ENCODE measurements at regions not wholly inside any gene's neighbourhood (a gene's known extent, or its start where the extent isn't known, plus 50 kb on each side); places are given as distances from the start of the nearest gene placed in this dataset.
"Not testable (repeated sequence)": the region's sequence is repeated elsewhere in the genome, so short reads cannot be mapped to it uniquely, and the experiment has no call there.

DNA sequence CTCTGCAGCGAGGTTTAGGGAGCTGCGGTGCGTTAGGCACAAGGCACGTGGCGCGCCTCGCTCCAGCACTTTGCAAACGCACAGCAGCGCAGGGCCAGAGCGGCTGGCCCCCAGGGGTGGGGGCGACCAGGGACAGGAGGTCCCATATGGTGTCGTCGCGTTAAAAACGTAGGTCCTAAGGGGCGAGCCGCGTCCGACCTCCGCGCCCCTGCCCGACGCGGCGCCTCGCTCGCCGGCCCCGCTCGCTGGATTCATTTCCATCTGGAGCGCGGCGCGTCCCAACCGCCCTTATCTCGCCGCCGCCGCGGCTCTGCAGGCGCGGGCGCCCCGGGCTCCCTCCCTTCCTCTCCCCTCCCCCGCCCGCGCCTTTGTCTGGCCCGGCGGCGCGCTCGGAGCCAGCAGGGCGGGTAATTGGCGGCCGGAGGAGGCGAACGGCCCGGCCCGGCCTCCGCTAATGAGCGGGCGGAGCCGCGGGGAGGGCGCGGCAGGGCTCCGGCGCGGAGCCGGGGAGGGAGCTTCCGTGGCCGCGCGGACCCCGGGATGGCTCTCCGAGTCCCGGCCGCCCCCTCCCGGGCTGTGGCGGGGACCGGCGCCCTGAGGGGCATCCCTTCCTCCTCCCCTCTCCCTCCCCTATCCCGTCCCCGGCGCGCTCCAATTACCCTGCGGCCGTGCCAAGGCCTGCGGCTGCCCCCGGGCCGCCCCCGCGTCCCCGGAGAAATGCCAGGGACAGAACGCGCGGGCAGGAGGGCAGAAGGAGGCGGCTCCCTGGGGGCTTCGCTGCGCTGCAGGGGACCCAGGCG is 409.0 kb downstream of the BCOR start:
- DNase-seq: peak; percentile 48

DNA sequence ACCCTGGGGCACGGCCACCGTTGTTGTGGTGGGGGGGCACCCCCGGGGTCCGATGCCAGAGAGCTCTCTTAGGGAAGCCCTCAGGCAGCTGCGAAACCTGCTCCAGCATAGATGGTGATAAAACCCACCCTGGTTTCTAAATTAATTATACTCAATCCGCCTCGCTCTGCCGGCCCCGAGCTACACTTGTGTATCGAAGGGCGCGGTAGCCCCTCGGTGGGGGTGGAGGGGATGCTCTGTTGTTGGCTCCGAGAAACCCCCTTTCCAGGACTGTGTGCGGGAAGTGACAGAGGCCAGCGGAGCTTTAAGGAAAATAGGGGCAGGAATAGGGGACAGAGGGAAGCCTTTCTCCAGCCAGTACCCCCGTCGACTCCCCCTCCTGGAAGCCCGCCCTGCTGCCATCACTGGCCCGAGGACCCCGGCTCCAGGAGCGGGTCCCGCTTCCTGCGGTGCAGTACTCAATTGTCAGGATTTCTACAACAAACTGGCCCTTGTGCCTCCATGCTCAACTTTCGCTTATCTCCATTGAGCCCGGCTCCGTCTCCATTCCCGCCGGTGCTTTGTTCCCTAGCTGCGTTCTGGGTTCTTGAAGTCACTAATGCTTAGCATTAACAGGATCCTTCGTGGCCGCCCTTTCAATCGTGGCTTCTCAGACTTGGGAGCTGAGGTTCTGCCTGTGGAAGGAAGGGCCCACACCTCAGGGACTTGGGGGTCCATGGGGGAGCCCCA is 408.2 kb downstream of the BCOR start:
- DNase-seq: no peak

DNA sequence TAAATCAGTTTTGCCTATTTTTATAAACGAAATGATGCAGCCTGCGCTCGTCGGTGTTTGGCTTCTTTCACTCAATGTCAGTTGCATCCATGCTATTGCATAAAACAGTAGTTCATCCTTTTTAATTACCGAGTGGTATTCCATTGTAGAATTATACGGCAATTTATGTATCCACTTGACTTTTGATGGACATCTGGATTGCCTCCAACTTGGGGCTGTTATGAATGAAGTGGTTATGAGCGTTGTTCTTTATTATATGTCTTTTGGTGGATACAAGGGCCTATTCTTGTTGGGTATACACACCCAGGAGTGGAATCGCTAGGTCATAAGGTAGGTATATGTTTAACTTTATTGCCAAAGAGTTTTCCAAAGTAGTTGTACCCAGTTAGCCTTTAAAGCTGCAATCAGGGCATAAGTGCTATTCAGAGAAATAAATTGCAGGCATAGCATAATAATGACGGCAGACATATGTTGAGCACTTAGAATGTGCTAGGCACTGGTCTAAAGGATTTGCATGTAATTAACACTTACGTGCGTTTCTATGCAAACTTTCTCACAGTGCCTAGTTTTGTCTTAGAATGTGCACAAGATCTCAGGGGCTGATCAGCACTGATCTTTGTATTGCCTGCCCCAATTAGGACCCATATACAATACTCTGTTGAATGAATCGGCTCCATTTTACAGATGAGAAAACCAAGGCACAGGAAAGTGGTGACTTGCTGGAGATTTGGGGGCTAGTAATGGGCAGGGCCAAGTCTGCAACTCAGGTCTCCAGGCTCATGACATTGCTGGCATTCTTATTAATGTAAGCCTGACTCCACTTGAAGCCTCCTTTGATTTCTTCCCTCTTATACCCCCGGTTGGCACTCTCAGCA is 407.0 kb downstream of the BCOR start:
- DNase-seq: no peak

DNA sequence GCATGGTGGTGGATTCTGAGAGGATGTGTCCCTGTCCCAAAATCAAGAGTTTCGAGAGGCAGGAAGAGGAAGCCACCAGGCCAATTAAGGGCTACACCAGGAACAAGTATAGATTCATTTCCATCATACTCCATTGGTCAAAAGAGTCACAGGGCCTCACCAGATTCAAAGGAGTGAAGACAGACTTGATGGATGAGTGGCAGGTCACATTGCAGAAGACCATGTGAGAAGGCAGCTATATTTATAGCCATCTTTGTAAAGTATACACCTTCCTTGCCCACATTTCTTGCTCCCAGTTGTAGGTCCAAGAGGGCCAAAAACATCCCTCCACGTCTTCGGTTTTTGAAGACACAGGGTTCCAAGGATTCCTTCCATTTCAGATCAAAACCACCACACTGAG is 406.0 kb downstream of the BCOR start:
- DNase-seq: no peak

DNA sequence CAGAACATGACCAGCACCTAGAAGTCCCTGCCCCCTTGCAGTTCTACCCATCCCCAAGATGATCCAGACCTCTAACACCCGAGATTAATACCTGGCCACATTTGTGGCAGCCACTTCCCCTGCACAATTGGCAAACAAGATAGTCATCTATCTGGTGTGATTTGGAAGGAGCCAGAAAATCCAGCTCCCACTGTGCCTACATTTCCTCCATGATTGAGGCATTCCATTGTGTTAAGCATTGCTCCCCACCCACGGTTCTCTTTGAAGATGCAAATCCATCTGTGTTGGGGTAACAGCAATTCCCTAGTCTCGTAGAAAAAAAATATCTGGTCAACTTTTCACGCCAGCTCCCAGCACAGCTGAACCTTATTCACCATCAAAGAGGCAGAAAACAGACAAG is 405.0 kb downstream of the BCOR start:
- no peak for DNase-seq

DNA sequence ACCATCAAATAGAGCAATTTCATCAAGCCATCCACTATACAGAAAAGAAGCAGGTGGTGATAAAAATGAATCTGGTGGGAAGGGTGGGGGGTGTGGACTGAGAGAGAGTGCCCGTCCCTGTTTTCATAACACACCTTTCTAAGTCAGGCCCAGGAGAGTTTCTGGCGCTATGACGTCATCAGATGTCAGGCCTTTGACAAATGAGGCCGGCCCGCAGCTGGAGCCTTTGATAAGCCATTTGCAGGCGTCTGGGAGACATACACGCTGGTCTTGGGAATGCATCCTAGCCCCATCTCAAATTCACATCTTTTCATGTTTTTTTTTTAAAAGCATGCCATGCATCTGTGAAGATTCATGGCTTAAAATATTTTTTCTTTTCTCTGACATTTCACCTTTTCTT is 404.5 kb downstream of the BCOR start:
- DNase-seq: no peak

DNA sequence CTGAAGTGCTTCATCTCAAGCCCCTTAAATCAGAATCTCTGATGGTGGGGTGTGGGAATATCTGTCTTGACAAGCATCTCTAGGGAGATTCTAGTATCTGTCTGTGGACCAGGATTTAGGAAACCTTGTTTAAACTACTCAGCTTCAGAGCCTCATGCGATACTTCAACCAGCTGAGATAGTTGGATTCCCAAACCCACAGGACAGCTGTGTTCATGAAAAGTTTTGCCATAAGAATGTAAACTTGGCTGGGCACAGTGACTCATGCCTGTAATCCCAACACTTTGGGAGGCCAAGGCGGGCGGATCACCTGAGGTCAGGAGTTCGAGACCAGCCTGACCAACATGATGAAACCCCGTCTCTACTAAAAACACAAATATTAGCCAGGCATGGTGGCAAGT is 395.1 kb downstream of the BCOR start:
- not testable (repeated sequence) for DNase-seq

DNA sequence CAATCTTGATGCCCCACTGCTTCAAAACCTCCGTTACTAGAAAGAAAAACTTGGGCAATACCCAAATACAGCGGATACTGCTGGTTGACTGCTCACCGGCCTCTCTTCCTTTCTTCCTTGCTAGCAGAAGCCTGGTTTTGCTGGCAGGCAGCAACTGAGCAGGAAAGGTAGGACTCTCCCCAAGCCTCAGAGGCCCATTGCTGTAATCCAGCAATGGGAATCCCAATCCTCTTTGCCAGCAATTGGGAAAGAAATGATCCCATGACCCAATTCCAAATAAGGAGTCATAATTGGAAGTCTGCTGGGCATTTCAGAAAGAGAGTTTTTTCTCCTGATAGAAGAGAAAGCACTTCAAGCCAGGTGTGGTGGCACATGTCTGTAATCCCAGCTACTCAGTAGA is 394.5 kb downstream of the BCOR start:
- DNase-seq: no peak

DNA sequence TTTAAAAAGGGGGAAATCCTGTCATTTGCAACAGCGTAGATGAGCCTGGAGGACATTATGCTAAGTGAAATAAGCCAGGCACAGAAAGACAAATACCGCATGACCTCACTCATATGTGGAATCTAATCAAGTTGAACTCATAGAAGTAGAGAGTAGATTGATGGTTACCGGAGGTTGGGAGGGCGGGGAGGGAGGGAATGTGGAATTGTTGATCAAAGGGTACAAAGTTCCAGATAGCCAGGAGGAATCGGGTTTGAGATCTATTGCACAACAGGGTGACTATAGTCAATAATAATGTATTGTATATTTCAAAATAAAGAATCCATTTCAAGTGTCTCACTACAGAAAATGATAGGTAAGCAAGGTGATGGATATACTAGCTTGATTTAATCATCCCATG is 393.2 kb downstream of the BCOR start:
- DNase-seq: no peak

DNA sequence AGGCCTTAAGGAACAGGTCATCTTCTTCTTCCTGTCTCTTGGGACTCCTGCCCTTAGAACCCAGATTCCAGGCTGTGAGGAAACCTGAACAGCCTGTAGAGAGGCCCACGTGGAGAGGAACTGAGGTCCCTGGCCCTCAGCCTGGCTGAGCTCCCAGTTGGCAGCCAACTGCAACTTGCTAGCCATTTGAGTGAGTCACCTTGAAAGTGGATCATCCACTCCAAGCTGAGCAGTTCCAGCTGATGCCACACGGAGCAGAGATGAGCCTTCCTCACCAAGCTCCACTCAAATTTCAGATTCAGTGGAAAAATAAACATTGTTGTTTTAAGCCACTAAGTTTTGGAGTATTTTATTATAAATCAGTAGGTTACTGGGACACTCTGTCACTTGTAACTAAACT is 392.5 kb downstream of the BCOR start:
- peak; percentile 34 for DNase-seq

DNA sequence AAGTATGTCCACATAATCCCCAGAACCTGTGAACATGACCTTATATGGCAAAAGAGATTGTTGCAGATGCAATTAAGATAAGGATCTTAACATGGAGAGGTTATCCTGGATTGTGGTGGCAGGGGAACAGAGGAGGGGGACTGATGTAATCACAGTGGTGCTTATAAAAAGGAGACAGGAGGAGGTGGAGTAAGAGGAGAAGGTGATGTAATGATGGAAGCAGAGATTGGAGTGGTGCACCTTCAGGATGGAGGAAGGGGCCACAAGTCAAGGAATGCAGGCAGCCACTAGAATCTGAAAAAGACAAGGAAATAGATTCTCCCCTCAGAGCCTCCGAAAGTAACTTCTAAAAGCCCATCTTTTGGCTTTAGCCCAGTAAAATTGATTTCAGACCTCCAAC is 388.4 kb downstream of the BCOR start:
- DNase-seq: no peak

DNA sequence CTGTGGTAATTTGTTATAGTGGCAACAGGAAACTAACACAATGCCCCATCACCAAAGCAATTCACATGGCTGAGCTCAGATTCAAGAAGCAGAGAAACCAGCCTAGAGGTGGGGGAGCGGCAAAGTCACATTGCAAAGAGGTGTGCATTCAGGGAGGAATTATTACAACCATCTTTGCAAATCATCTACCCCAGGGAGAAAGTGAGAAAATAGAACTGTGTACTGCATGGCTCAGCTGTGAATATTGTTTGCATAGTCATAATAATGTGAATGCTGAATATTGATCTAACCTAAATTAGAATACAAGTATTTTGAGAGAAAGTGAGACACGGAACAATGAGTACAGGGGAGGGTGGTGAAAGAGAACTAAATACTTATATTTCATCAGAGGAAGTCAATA is 387.9 kb downstream of the BCOR start:
- no peak for DNase-seq

DNA sequence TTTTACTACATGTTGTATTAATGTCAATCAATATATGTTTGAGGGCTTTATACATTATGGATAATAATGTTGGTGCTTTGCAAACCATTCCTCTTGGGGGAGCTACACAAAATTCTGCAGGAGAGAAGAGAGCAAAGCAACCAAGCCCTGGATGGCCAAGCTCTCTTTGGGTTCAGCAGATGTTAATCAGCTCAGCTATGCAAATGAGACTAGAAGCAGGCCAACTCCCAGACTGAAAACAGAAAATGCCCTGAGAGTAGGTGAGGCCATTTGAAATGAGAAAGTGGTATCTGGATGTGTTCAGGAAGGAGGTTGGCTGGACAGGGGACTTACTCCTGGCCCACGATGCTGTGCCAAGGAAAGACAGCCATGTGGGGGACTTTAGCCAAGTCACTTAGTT is 387.0 kb downstream of the BCOR start:
- DNase-seq: no peak

DNA sequence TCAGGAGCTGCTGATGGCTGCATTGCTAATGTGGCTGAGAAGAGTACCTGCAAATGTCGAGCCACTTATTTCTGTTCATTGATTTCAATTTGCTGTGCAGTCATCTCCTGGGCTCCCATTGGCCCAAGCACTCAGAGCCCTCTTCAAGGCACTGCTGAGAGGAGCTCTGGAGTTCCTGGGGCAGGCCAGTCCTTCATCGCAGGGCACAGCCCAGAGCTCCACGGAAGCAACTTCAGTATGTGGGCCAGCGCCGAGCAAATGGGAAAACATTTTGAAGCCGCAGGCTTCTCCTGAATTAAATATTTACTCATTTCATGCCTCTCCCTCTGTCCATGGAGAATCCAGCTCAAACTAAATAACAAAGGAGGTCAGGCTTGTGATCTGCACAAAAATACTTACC is 383.3 kb downstream of the BCOR start:
- DNase-seq: no peak

DNA sequence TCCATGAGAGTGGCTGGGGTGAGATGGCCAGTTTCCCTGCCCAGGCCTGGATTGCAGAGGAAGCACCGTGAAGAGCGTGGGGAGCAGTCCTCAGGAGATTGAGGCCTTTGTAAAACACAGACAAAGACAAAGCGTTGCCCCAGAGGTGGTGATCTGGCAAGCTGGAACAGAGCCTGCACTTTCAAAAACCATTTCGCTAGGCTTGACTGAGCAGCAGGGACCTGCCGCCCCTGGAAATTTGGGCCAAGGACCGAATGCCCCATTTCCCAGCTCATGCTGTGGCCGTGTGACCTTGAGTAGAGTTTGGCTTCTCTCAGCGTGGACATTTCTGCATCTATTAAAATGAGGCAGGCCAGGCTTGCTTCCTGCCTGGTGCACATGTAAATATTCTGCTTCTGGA is 381.4 kb downstream of the BCOR start:
- DNase-seq: no peak

DNA sequence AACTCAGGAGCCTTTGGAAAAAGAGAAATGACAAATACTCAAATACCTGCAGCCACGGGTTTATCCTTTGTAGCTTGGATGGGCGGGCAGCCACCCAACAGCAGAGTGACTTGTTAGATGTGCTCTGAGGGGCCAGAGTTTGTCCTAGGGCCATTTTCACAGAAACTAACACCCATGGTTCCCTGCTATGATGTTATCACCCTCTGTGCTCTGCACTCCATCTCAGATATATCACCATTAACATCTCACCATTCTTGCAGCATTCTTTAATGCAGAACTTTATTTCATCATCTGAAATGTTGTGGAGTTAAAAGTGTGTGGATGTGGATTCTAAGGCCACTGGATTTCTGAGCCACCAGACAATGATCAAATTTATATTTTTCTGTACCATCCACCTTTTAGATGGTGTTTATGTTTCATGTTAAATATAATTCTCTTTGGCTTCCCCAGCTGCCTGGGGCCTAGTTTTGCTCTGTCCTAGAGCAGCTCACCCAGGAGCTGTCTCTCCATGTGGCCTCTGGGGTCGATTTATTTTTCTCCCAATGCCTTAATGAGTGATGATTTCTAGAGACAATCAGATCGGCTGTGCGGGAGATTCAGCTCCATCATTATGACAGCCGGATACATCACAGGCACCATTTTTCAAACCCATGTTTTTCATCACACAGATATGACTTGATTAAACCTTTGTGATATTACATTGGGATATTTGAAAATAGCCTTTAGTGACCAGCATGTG is 380.8 kb downstream of the BCOR start:
- DNase-seq: no peak

DNA sequence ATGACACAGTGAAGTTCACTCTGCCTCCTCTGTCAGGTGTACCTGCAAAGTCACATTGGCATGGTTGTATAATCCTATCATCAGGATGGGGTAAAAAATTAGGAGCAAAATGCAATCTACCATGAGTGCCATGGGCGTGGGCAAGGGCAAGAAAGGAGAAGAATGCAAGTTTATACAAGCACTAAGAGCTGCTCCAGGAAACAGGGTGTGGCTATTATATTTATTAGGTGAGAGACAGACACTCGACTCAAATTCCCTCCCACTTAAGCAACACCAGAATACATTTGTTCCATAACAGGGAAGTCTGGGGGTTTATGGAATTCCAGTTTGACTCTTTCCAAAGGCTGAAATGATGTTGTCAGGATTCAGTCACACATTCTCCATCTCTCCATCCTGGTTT is 378.8 kb downstream of the BCOR start:
- DNase-seq: no peak

DNA sequence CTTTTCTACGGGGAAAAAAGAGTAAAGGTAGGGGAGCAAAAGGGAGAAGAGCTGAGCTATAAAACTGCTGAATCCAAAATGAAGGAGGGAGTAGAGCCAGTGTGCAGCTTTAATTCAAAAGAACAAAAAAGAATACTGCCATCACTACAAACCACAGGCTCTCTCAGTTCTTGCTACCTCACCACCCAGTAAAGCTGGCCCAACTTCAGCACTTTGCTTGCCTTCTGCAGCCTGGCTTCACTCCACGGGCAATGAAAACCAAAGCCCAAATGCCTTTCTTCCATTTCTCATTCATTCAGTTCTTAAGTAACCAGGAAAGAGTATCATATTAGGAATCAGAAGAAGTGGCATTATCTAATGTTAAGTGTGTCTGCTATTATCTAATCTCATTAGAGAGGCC is 376.8 kb downstream of the BCOR start:
- no peak for DNase-seq

DNA sequence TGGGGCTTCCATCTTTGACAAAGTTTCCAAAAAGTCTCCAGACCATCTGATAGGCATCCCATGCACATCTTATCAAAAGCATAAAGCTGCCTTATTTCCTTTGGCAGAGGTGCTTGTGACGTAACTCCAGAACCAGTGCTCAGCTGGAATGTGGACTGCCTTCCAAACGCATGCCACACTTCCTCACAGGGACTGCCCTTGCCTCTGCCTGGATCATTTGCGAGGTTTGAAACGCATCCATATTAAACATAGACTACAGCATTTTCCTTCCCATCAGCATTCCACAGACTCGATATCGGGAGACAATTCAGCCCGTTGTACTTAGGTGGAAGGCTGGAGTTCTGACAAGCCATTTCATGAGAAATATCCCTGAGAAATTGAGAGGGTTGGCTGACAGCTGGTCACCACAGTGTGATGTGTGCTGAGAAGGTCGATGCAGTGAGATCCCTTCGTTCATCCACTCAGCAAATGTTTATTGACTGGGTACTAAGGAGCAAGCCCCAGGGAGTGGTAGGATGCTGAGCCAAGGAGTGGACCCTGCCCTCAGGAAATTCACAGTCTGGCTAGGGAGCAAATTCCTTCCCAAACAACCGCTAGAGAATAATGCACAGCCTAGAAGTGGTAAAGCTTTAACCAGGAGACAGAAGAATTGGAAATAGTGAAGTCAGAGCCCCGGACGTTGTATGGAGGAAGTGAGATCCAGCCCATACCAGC is 376.0 kb downstream of the BCOR start:
- DNase-seq: no peak

DNA sequence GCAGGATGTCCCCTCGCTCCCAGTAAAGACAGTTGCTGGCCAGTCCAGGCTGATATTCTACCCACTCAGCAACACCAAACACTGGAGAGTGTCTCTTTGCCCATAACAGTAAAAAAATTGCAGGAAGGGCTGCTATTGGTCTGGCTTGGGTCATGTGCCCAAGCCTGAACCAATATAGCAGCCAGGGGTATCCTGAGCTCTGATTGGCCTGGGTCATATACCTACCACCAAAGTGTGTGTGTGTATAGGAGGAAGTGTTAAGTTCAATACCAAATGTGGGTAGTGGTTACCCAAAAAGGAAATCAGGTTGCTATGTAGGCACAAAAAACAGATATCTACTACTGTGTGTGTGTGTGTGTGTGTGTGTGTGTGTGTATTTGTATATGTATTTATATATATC is 373.2 kb downstream of the BCOR start:
- no peak for DNase-seq

DNA sequence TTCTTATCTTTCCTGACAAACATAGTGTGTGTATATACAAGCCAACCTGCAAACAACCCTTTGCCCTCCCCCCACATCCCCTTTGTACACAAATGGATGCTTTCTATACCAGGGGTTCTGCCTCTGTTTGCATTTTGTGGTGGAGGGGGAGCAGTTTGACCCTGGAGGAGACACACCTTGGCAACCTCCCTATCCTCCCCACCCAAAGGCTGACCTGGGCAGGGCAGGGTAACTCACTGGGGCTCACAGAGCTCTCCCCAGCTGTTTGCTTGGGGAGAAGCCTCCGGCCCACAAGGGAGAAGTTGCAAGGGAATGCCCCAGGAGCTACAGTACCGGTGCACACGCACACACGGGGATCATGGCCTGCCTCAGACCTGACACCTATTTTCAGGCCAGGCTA is 372.6 kb downstream of the BCOR start:
- no peak for DNase-seq

DNA sequence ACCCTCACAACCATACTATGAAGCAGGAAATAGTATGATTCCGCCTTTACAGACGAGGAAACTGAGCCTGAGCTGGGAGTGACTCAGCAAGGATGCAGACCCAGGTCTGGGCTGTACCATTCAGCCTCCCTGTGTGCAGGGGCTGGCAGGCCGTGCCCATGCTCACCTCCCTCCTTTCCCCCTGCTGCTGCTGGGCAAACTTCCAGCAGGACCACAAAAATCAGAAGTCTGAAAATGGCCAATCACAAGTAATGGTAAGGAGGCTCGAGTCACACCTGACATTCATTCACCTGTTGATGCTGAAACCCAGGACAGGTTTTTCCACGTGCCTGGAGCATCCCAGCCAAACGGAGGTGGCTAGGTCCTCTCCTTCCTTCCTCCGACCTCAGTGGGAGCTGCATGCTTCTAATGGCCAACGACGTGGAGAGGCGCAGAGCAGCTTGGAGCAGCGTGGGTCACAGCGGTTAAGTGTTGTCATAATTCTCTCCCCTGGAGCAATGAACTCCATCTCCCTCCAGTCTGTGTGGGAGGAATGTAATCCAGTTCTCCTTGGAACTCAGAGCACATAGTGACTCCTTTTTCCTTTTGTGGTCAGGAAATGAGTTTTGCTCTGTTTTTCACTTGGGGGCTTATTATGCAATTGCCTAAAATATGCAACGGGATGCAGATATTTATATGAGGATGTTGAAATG is 371.7 kb downstream of the BCOR start:
- DNase-seq: no peak

Data from NCI-H2171 treated with DMSO at 0.1 percent for 48 hours (cell line).